Type B pancreatic cell (in vitro differentiated cells): ENCODE measurements at regions not wholly inside any gene's neighbourhood (a gene's known extent, or its start where the extent isn't known, plus 50 kb on each side); places are given as distances from the start of the nearest gene placed in this dataset.

Experiments used
- DNase-seq: peaks from one replicate; pipeline ENCODE4 v3.0.0; 2021; ENCODE audit warnings: mixed read lengths; ENCODE audit not compliant: unreplicated experiment; ENCODE audit errors: extremely low spot score
- H3K27ac Mint-ChIP-seq: 2 replicates; pipeline ENCODE4 v1.8.0; 2021; ENCODE audit warnings: mild to moderate bottlenecking, mixed read lengths
- H3K27me3 Mint-ChIP-seq: 2 replicates; pipeline ENCODE4 v1.8.0; 2021; ENCODE audit warnings: mixed read lengths
- H3K36me3 Mint-ChIP-seq: 2 replicates; pipeline ENCODE4 v1.8.0; 2021; ENCODE audit warnings: mixed read lengths
- H3K4me1 Mint-ChIP-seq: one replicate; pipeline ENCODE4 v1.8.0; 2021; ENCODE audit warnings: mixed read lengths; ENCODE audit not compliant: unreplicated experiment
- H3K4me3 Mint-ChIP-seq: 2 replicates; pipeline ENCODE4 v1.8.0; 2021; ENCODE audit warnings: mild to moderate bottlenecking, mixed read lengths
- H3K9me3 Mint-ChIP-seq: 2 replicates; pipeline ENCODE4 v1.8.0; 2021; ENCODE audit warnings: mixed read lengths
- CTCF ChIP-seq: fragments of 200-600 bp; sonication (generic); conservative IDR thresholded peaks from 2 replicates; pipeline ENCODE4 v1.5.0; 2021; ENCODE audit warnings: antibody characterized with exemption, mild to moderate bottlenecking

- Mint-ChIP-seq H3K4me1 (no peaks in the 10 kb centered on the region), H3K27ac (no peak overlapping the region), H3K27me3 (no peaks in the 10 kb centered on the region), H3K36me3 (no peaks in the 10 kb centered on the region), H3K4me3 (no peak overlapping the region), H3K9me3 (peaks cover 8% of the 10 kb centered on the region)
- no peak for TF ChIP-seq CTCF
- no peak for DNase-seq
Observed at GRCh38 chr20:55805138-55805537, 200.2 kb downstream of the CBLN4 start.

- no peak overlapping the region for H3K4me3 Mint-ChIP-seq
- no peak overlapping the region for H3K27ac Mint-ChIP-seq
- H3K9me3 Mint-ChIP-seq = peaks cover 11% of the 10 kb centered on the region
- no peaks in the 10 kb centered on the region for H3K27me3 Mint-ChIP-seq
- no peak for TF ChIP-seq CTCF
- no peak for DNase-seq
- H3K4me1 Mint-ChIP-seq = no peaks in the 10 kb centered on the region
- no peaks in the 10 kb centered on the region for H3K36me3 Mint-ChIP-seq
Observed at GRCh38 chr20:55800552-55801245, 204.6 kb downstream of the CBLN4 start.

- H3K9me3 Mint-ChIP-seq = peaks cover 11% of the 10 kb centered on the region
- no peak overlapping the region for H3K4me3 Mint-ChIP-seq
- H3K27me3 Mint-ChIP-seq = no peaks in the 10 kb centered on the region
- H3K4me1 Mint-ChIP-seq = no peaks in the 10 kb centered on the region
- no peak for TF ChIP-seq CTCF
- H3K36me3 Mint-ChIP-seq = no peaks in the 10 kb centered on the region
- DNase-seq = no peak
- H3K27ac Mint-ChIP-seq = no peak overlapping the region
Observed at GRCh38 chr20:55793986-55794385, 211.3 kb downstream of the CBLN4 start.

- H3K4me3 Mint-ChIP-seq = no peak overlapping the region
- no peak overlapping the region for H3K27ac Mint-ChIP-seq
- no peak for TF ChIP-seq CTCF
- H3K27me3 Mint-ChIP-seq = no peaks in the 10 kb centered on the region
- no peaks in the 10 kb centered on the region for H3K36me3 Mint-ChIP-seq
- no peak for DNase-seq
- H3K9me3 Mint-ChIP-seq = peaks cover 7% of the 10 kb centered on the region
- H3K4me1 Mint-ChIP-seq = no peaks in the 10 kb centered on the region
Observed at GRCh38 chr20:55792049-55792448, 213.3 kb downstream of the CBLN4 start.

- Mint-ChIP-seq H3K27me3 (no peaks in the 10 kb centered on the region), H3K4me1 (no peaks in the 10 kb centered on the region), H3K9me3 (peaks cover 3% of the 10 kb centered on the region), H3K36me3 (no peaks in the 10 kb centered on the region), H3K27ac (no peak overlapping the region), H3K4me3 (no peak overlapping the region)
- no peak for TF ChIP-seq CTCF
- DNase-seq = no peak
Observed at GRCh38 chr20:55790178-55790577, 215.1 kb downstream of the CBLN4 start.

- no peak for TF ChIP-seq CTCF
- Mint-ChIP-seq H3K4me3 (no peak overlapping the region), H3K27ac (no peak overlapping the region), H3K36me3 (no peaks in the 10 kb centered on the region), H3K27me3 (no peaks in the 10 kb centered on the region), H3K9me3 (no peaks in the 10 kb centered on the region), H3K4me1 (no peaks in the 10 kb centered on the region)
- no peak for DNase-seq
Observed at GRCh38 chr20:55784036-55784435, 221.3 kb downstream of the CBLN4 start.
